HG03039 (cell line): ENCODE measurements at regions not wholly inside any gene's neighbourhood (a gene's known extent, or its start where the extent isn't known, plus 50 kb on each side); places are given as distances from the start of the nearest gene placed in this dataset.

Experiments used
- ATAC-seq: cut with Tn5 transposase; IDR thresholded peaks from one replicate; pipeline ENCODE4 v1.9.1; 2021; ENCODE audit warnings: mild to moderate bottlenecking, moderate library complexity; ENCODE audit not compliant: unreplicated experiment

DNA sequence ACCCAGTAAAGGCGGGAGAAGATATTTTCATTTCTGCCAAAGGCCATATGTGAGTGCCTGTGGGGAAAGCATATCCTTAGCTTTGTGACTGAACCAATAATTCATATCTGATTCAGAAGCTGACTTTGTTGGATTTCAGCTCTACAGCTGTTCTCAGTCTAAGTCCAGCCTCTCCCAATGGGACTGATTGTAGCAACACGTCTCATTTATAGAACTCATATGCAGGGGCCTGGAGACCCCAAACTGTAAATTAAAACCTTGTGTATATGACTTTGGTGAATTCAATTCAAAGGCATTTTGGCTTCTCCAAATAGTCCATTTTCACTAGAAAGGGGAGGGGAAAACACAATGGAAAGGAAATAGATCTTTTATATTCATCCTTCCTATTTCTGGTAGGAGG lies 250.4 kb upstream of the SORL1-AS1 start:
- ATAC-seq = no peak

DNA sequence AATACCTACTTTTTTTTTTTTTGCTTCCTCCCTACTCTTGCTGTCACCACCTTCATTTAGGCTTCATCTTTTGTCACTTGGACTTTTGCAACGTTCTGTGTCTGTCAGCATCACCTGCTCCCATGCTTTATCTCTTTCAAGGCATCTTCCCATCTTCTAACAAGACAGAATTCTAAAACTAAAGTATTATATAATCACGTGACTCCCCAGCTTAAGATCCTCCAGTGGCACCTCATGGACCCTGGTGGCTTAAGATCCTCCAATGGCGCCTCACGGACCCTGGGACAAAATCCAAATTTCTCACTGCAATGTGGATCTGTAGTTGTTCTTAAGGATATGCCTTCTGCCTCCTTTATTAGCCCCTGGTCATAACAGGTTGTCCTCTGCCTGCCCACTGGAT lies 248.2 kb upstream of the SORL1-AS1 start:
- no peak for ATAC-seq

DNA sequence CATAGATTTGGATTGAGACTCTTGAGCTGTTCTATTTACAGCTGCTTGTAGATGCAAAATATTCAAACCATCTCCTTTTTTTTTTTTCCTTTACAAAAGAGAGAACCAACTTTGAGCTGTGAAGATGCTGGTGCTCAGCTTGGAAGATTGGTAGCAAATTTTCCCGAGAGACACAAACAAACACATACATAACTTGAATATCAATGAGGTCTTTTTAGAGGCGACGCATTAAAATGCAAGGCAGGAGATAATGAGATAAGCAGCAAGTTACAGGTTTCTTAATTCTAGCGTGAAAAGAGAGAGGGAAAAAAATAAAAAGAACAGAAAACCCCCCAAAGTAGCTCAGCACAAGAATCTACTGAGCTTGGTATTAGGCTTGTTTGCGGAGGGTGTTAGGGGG lies 247.0 kb upstream of the SORL1-AS1 start:
- no peak for ATAC-seq

DNA sequence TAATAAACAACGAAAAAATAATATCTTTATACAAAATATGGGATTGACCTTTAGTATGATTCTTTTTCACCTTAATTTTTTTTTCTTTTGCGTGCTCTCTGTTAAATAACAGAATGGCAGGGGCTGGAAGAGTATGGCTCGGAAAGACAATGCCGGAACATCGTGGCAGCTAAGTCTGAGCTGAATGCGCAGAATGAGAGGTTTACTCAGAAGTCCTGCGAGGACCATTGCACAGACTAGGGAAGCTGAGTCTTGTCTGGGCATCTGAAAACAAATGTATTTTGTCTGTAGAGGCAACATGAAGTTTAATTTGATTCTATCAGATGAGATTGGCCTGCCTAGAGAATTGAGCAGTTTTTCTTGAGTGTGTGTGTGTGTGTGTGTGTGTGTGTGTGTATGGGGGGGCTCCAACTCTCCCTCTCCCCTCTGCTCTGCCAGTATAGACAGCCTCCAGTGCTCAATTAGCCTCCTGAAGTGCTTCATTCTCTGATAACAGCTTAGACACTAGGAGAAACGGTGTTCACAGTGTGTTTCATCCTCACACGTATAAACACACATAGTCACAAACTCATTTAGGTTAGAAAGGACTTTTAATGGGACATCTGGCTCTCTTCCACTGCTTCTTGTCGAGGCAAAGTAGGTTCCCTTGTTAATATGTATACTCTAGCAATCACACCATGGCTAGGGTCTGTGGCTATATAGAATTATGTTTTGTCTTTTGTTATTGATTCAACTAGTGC lies 244.3 kb upstream of the SORL1-AS1 start:
- ATAC-seq = no peak

DNA sequence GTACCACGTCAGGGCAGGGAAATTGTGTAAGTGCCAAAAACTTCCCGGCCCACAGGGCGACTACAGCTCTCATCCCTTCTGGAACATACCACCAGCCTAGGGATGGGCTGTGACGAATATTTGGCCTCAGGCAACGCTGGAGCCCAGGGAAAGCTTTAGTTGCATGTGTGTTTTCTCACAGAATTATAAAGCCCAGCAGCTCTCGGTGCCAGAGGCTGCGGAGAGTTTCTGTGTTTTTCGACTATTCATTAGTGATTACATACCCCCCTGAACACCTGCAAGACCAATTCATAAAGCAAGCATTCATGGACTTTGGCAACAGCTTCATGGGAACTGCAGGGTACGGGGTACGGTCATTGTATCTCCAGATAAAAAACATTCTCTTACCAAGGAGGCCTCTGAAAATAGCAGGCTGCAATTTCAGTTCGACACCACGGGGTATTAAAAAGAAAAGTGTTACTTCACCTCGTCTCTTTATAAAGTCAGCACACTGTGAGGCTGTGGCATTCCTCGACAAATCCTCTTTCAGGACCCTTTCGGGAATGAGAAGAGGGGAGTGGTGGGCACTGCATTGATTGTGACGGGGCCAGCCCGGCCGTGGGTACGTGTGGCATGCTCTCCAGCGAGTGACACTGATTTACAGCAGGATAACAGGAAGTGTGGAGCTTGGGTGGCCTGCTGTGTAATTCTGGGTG lies 243.6 kb upstream of the SORL1-AS1 start:
- no peak for ATAC-seq

DNA sequence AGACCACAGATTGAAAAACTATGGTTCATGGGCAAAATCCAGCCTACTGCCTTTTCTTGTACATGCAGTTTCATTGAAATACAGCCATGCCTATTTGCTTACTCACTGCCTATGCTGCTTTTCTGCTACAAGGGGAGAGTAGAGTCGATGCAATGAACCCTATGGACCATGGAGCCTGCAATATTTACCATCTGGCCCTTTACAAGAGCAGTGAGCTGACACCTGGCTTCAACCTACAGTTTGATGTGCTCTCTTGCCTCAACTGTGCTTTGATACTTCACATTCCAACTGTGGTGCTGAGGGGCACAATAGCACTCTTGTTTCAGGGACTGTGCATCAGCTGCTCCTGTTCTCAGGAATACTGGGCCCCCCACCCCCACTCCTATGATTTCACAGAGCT lies 239.5 kb upstream of the SORL1-AS1 start:
- ATAC-seq = no peak

DNA sequence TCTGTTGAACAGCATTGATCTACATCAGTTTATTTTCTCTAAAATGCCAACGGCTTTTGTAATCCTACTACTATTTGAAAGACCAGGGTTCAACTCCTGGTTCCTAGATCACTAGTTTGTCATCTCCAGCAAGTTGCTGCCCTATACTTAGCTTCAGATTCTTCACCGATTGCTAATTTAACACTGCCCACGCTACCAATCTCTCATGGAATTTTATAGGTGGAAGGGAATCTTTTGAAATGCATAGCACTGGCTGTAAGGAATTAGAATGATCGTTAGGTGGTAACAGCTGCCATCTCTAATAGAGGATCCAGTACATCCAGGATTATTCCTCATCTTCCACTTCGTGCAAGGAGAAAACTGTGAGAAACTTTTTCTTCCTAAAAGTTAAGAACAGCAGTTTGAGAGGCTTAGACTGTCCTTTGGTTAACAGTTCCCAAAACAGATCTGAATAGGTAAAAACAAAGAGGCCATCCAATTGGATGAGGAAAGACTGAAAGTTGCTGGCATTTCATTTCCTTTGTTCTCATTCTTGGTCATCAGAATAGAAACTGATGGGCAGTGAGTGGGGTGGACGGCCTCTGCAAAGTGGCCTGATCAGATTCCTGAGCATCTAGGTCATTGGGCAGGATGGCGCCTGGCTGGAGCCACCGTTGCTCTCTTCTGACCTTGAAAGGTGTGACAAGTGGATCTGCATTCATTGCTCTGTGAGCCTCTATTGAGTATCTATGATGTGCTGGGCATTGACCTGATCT lies 236.3 kb upstream of the SORL1-AS1 start:
- no peak for ATAC-seq

DNA sequence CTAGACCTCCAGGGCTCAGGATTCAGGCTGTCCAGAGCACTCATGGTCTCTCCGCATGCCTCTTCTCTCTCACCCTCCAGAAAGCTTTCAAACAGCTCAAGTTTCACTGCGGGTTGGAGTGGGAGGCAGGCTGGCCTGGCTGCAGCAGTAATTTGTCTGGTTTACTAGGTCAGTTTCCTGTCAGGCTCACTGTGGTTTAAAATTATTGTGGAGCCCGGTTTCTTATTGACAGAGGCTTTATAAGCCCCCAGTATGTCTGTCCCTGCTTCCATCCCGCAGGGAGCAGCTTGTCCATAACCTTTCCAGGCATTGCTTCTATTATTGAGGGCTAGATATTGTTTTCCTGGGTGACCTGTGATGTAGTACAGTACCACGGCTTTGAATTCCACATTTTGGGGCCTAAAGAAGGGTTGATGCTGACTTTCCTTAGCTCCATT lies 235.3 kb upstream of the SORL1-AS1 start:
- no peak for ATAC-seq

DNA sequence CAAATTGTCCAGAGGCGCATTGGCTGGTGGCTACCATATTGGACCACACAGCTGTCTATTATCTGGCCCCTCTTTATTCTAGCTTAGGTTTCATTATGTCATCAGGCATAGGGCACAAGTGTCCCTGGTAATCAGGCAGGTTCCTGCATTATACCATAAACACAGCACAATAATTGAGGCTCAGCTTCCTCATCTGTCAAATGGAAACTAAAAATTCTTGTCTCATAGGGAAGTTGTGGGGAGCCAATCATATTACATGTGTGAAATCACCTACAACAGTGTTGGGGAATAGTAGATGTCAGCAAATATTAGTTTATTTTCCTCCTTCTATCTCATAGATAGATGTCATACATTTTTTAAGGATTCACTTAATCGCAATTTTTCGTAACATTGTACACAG lies 231.0 kb upstream of the SORL1-AS1 start:
- ATAC-seq = no peak
